Testis (tissue), 2 donors: ENCODE measurements at regions not wholly inside any gene's neighbourhood (a gene's known extent, or its start where the extent isn't known, plus 50 kb on each side); places are given as distances from the start of the nearest gene placed in this dataset.

Experiments
- DNase-seq: peaks from one replicate; pipeline ENCODE4 v3.0.0-alpha.2; 2019
- H3K27ac ChIP-seq, 2 donors: fragments of 200-600 bp; sonication (generic); one replicate each; pipeline ENCODE4 v1.5.1; 2019
- H3K27me3 ChIP-seq: fragments of 200-600 bp; sonication (generic); one replicate; pipeline ENCODE4 v1.5.1; 2019
- H3K36me3 ChIP-seq: fragments of 200-600 bp; sonication (generic); one replicate; pipeline ENCODE4 v1.5.1; 2017; ENCODE audit warnings: low read depth; ENCODE audit errors: missing control alignments
- H3K4me1 ChIP-seq: fragments of 200-600 bp; sonication (generic); one replicate; pipeline ENCODE4 v1.5.1; 2019
- H3K4me3 ChIP-seq, 2 donors: fragments of 200-600 bp; sonication (generic); one replicate each; pipeline ENCODE4 v1.5.1; 2017 to 2019
- H3K9me3 ChIP-seq: fragments of 200-600 bp; sonication (generic); one replicate; pipeline ENCODE4 v1.5.1; 2017
- CTCF ChIP-seq, 3 experiments: fragments of 450-650 bp in 2 of 3; fragments of 200-600 bp in 1 of 3; sonication (generic) in 1 of 3; IDR thresholded peaks; one replicate each; pipeline ENCODE4 v1.5.1; 2016 to 2019; ENCODE audit warnings: antibody characterized with exemption in 3 of 3, mild to moderate bottlenecking in 2 of 3, moderate library complexity in 1 of 3
- POLR2A ChIP-seq: fragments of 450-650 bp; IDR thresholded peaks from one replicate; pipeline ENCODE4 v1.6.1; 2017; ENCODE audit warnings: antibody characterized with exemption, mild to moderate bottlenecking, moderate library complexity
- WGBS, 2 donors: methylation state at CpG; one replicate each; pipeline ENCODE4 v1.1.5; 2018; 5-methylcytosine and 5-hydroxymethylcytosine counted together
- intact Hi-C: fragments of 100-400 bp; cut with DNase I; formaldehyde crosslinking; loops from one replicate; pipeline ENCODE4 v1.15.1; 2023; ENCODE audit warnings: low total_unique reads

DNA sequence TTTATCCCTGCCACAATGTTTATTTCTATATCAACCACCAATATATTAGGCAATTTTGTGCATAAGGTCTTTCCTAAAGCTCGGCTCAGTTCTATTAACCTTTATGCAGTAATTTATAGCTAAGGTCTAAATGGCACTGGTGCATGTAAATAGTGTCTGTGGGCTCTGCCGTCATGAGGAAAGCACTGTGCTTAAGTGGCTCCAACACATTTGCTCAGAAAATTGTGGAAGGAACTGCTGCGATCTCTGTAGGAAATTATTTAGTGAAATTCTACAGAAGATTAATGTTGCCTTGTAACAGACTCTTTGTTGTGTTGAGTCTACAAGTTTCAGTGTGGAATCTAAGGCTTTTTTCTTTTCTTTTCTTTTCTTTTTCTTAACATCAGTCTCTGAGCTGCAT lies 54.0 kb upstream of the EGLN3 start:
- intact Hi-C loops = no loop called here
- Histone ChIP-seq H3K9me3 (no peaks in the 10 kb centered on the region), H3K27ac (no peak overlapping the region), H3K4me1 (peaks cover 3% of the 10 kb centered on the region), H3K27me3 (no peaks in the 10 kb centered on the region), H3K4me3 (no peak overlapping the region), H3K36me3 (no peaks in the 10 kb centered on the region)
- 92 to 94% methylated on average over 3 of the region's 3 CpGs for WGBS, 2 donors
- no peak for DNase-seq
- TF ChIP-seq POLR2A = no peak
- TF ChIP-seq CTCF (IDR thresholded peaks at IDR 0.05) = no peak

- H3K27me3 ChIP-seq = no peaks in the 10 kb centered on the region
- no peak overlapping the region for H3K27ac ChIP-seq
- 60 to 71% methylated on average over 4 of the region's 4 CpGs for WGBS, 2 donors
- no peak overlapping the region for H3K4me3 ChIP-seq
- H3K4me1 ChIP-seq = peaks cover 3% of the 10 kb centered on the region
- H3K36me3 ChIP-seq = no peaks in the 10 kb centered on the region
- DNase-seq = no peak
- intact Hi-C loops = no loop called here
- no peaks in the 10 kb centered on the region for H3K9me3 ChIP-seq
- TF ChIP-seq POLR2A (no peak), CTCF (IDR thresholded peaks at IDR 0.05) (no peak)
Measured at GRCh38 chr14:34003691-34004090, 52.8 kb upstream of the EGLN3 start.

GRCh38 chr14:34003082-34003668 lies 52.3 kb upstream of the EGLN3 start:
- H3K9me3 ChIP-seq = no peaks in the 10 kb centered on the region
- H3K27ac ChIP-seq = no peak overlapping the region
- H3K27me3 ChIP-seq = no peaks in the 10 kb centered on the region
- H3K36me3 ChIP-seq = no peaks in the 10 kb centered on the region
- intact Hi-C loops = no loop called here
- DNase-seq = no peak
- WGBS, 2 donors = 40 to 66% methylated on average over 4 of the region's 4 CpGs
- peaks cover 3% of the 10 kb centered on the region for H3K4me1 ChIP-seq
- TF ChIP-seq CTCF (IDR thresholded peaks at IDR 0.05) = no peak
- TF ChIP-seq POLR2A = no peak
- H3K4me3 ChIP-seq = no peak overlapping the region
